Peyer's patch (tissue), 4 donors: ENCODE measurements at regions not wholly inside any gene's neighbourhood (a gene's known extent, or its start where the extent isn't known, plus 50 kb on each side); places are given as distances from the start of the nearest gene placed in this dataset.

Source experiments
- DNase-seq, 3 donors: peaks; one replicate each; pipeline ENCODE4 v3.0.0-alpha.2; 2017 to 2019
- H3K27ac ChIP-seq, 4 donors: fragments of 200-600 bp; sonication (generic); one replicate each; pipeline ENCODE4 v1.5.1; 2016 to 2019
- H3K27me3 ChIP-seq, 2 donors: fragments of 200-600 bp; sonication (generic); one replicate each; pipeline ENCODE4 v1.5.1; 2019
- H3K36me3 ChIP-seq, 3 donors: fragments of 200-600 bp; sonication (generic); one replicate each; pipeline ENCODE4 v1.5.1; 2016 to 2019
- H3K4me1 ChIP-seq, 4 donors: fragments of 200-600 bp; sonication (generic); one replicate each; pipeline ENCODE4 v1.5.1; 2016 to 2019
- H3K4me3 ChIP-seq, 4 donors: fragments of 200-600 bp; sonication (generic); 1 replicate in 3 of 4; 2 replicates in 1 of 4; pipeline ENCODE4 v1.5.1; 2016 to 2019; ENCODE audit warnings: mild to moderate bottlenecking in 1 of 4
- H3K9me3 ChIP-seq, 4 donors: fragments of 200-600 bp; sonication (generic); one replicate each; pipeline ENCODE4 v1.5.1; 2016 to 2019; ENCODE audit warnings: mild to moderate bottlenecking in 1 of 4
- CTCF ChIP-seq, 6 experiments: fragments of 450-650 bp in 4 of 6; fragments of 200-600 bp in 2 of 6; sonication (generic) in 1 of 6; IDR thresholded peaks; one replicate each; pipeline ENCODE4 v1.5.1; 2017 to 2019; ENCODE audit warnings: antibody characterized with exemption in 6 of 6, mild to moderate bottlenecking in 3 of 6, moderate library complexity in 1 of 6
- POLR2A ChIP-seq, 2 donors: fragments of 450-650 bp; IDR thresholded peaks; one replicate each; pipeline ENCODE4 v1.5.1; 2017; ENCODE audit warnings: antibody characterized with exemption in 2 of 2, mild to moderate bottlenecking in 2 of 2, moderate library complexity in 2 of 2

DNA sequence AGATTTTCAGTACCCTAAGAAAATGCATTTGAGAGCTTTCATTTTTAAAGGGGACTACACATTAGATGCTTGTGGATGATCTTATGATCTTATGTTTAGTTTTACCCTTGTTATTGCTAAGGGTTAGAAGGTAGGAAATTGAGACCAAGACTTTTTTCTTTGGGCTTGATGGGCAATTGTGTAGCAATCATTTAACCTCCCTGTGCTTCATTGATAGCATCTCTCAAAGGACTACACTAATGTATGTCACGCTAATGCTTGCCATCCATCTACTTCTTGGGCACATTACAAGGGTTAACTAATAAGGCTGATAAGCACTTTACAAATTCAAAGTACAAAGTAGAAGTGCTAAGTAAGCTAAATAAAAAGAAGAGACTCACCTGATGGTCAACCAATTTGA, 189.3 kb upstream of the LRP1B start:
- H3K27me3 ChIP-seq = no peaks in the 10 kb centered on the region
- no peak overlapping the region for H3K27ac ChIP-seq
- no peak for TF ChIP-seq CTCF (IDR thresholded peaks at IDR 0.05)
- TF ChIP-seq POLR2A (IDR thresholded peaks at IDR 0.05) = no peak
- no peaks in the 10 kb centered on the region for H3K36me3 ChIP-seq
- DNase-seq = no peak
- no peaks in the 10 kb centered on the region for H3K4me1 ChIP-seq
- peaks cover 0 to 4% (median 0%) of the 10 kb centered on the region in 4 donors for H3K9me3 ChIP-seq
- H3K4me3 ChIP-seq = no peak overlapping the region

DNA sequence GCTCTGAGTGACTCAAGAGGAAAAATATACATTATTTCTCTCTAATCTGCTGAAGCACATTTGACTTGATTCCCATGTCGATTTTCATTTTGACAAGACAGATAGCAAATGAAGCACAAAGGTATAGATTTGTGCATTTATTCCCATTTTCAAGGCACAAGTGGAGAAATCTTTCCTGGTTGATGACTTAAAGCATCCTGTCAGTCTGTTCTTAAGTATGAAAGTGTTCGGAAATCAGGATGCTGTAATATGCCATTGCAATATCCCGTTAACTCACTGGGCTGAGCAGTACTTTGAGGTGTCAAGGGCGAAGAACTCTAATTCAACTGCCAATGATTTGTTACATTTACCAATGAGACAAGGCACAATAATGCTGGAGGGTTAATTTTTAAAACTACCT, 185.2 kb upstream of the LRP1B start:
- H3K9me3 ChIP-seq = peaks cover 0 to 5% (median 0%) of the 10 kb centered on the region in 4 donors
- no peaks in the 10 kb centered on the region for H3K36me3 ChIP-seq
- DNase-seq = no peak
- TF ChIP-seq CTCF (IDR thresholded peaks at IDR 0.05) = no peak
- no peak for TF ChIP-seq POLR2A (IDR thresholded peaks at IDR 0.05)
- no peaks in the 10 kb centered on the region for H3K27me3 ChIP-seq
- no peak overlapping the region for H3K27ac ChIP-seq
- H3K4me1 ChIP-seq = no peaks in the 10 kb centered on the region
- no peak overlapping the region for H3K4me3 ChIP-seq

GRCh38 chr2:142315346-142315745, 184.5 kb upstream of the LRP1B start:
- H3K27me3 ChIP-seq = no peaks in the 10 kb centered on the region
- H3K4me3 ChIP-seq = no peak overlapping the region
- no peaks in the 10 kb centered on the region for H3K36me3 ChIP-seq
- H3K9me3 ChIP-seq = peaks cover 0 to 8% (median 0%) of the 10 kb centered on the region in 4 donors
- H3K4me1 ChIP-seq = no peaks in the 10 kb centered on the region
- TF ChIP-seq CTCF (IDR thresholded peaks at IDR 0.05) = no peak
- no peak for TF ChIP-seq POLR2A (IDR thresholded peaks at IDR 0.05)
- H3K27ac ChIP-seq = no peak overlapping the region
- DNase-seq = no peak

- no peak for TF ChIP-seq POLR2A (IDR thresholded peaks at IDR 0.05)
- TF ChIP-seq CTCF (IDR thresholded peaks at IDR 0.05) = no peak
- Histone ChIP-seq H3K36me3 (no peaks in the 10 kb centered on the region), H3K27me3 (no peaks in the 10 kb centered on the region), H3K27ac (no peak overlapping the region), H3K9me3 (peaks cover 0 to 8% (median 0%) of the 10 kb centered on the region in 4 donors), H3K4me3 (no peak overlapping the region), H3K4me1 (no peaks in the 10 kb centered on the region)
- no peak for DNase-seq
Observed at GRCh38 chr2:142314164-142314563, 183.3 kb upstream of the LRP1B start.

DNA sequence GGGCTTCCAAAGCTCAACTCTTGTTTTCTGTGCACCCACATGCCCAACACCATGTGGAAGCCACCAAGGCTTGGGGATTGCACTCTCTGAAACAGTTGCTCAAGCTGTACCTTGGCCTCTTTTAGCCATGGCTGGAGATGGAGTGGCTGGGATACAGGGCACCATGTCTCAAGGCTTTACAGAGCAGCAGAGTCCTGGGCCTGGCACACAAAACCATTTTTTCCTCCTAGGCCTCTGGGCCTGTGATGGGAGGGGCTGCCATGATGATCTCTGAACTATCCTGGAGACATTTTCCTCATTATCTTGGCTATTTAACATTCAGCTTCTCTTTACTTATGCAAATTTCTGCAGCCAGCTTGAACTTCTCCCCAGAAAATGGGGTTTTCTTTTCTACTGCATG, 179.7 kb upstream of the LRP1B start:
- H3K27me3 ChIP-seq = no peaks in the 10 kb centered on the region
- H3K36me3 ChIP-seq = no peaks in the 10 kb centered on the region
- TF ChIP-seq POLR2A (IDR thresholded peaks at IDR 0.05) = no peak
- TF ChIP-seq CTCF (IDR thresholded peaks at IDR 0.05) = no peak
- no peak for DNase-seq
- H3K9me3 ChIP-seq = peaks cover 0 to 8% (median 0%) of the 10 kb centered on the region in 4 donors
- H3K4me3 ChIP-seq = no peak overlapping the region
- no peaks in the 10 kb centered on the region for H3K4me1 ChIP-seq
- H3K27ac ChIP-seq = no peak overlapping the region

GRCh38 chr2:142308744-142309143, 177.9 kb upstream of the LRP1B start:
- H3K4me1 ChIP-seq = no peaks in the 10 kb centered on the region
- peaks cover 0 to 4% (median 0%) of the 10 kb centered on the region in 4 donors for H3K9me3 ChIP-seq
- no peaks in the 10 kb centered on the region for H3K27me3 ChIP-seq
- H3K27ac ChIP-seq = no peak overlapping the region
- TF ChIP-seq CTCF (IDR thresholded peaks at IDR 0.05) (no peak), POLR2A (IDR thresholded peaks at IDR 0.05) (no peak)
- DNase-seq = no peak
- no peak overlapping the region for H3K4me3 ChIP-seq
- no peaks in the 10 kb centered on the region for H3K36me3 ChIP-seq
